Stimulated activated naive B cell treated with anti-CD40 and anti-IgM and Interleukin-4, amounts not matched to agents 10 μg/mL and 1 μg/mL and 100 μg/mL, for 72 hours (primary cell): ENCODE measurements at regions not wholly inside any gene's neighbourhood (a gene's known extent, or its start where the extent isn't known, plus 50 kb on each side); places are given as distances from the start of the nearest gene placed in this dataset.
"Not testable (repeated sequence)": the region's sequence is repeated elsewhere in the genome, so short reads cannot be mapped to it uniquely, and the experiment has no call there.

Source experiments
- ATAC-seq, 2 donors: fragments of 150-1000 bp; cut with Tn5 transposase; replicated peaks; 2 replicates each; pipeline ENCODE4 v1.10.0; 2021; ENCODE audit warnings: moderate library complexity in 1 of 2
- DNase-seq: peaks from one replicate; pipeline ENCODE4 v3.0.0; 2021
- H3K27ac Mint-ChIP-seq: one replicate; pipeline ENCODE4 v1.8.0; 2022; ENCODE audit warnings: mild to moderate bottlenecking, mixed read lengths
- H3K27me3 Mint-ChIP-seq, 2 donors: one replicate each; pipeline ENCODE4 v1.8.0; 2022; ENCODE audit warnings: mixed read lengths in 2 of 2
- H3K36me3 Mint-ChIP-seq, 2 donors: one replicate each; pipeline ENCODE4 v1.8.0; 2022; ENCODE audit warnings: mixed read lengths in 2 of 2, mild to moderate bottlenecking in 1 of 2
- H3K4me1 Mint-ChIP-seq, 2 donors: one replicate each; pipeline ENCODE4 v1.8.0; 2022; ENCODE audit warnings: mixed read lengths in 2 of 2, mild to moderate bottlenecking in 1 of 2
- H3K4me3 Mint-ChIP-seq, 2 donors: one replicate each; pipeline ENCODE4 v1.8.0; 2022; ENCODE audit warnings: mild to moderate bottlenecking in 2 of 2, mixed read lengths in 2 of 2, moderate library complexity in 1 of 2
- H3K9me3 Mint-ChIP-seq, 2 donors: one replicate each; pipeline ENCODE4 v1.8.0; 2022; ENCODE audit warnings: mixed read lengths in 2 of 2, mild to moderate bottlenecking in 1 of 2

DNA sequence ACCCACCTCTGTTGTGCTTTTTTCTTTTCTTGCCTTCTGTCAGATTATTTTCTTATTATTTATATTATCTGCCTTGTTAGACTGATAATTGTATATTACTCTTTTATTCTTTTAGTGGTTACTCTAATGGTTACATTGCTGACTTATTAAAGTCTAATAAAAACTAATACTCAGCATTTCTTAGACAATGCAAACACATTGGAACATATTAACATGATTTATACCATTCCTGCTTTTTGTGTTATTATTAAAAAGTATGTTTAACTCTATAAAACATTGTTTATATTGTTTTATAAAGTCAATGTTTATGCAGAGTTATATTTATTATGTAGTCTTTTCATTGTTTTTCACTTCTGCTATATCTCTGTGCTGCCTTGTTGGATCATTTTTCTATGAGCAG, 68.0 kb upstream of the CACNA2D1 start:
- no peak overlapping the region for H3K4me3 Mint-ChIP-seq

DNA sequence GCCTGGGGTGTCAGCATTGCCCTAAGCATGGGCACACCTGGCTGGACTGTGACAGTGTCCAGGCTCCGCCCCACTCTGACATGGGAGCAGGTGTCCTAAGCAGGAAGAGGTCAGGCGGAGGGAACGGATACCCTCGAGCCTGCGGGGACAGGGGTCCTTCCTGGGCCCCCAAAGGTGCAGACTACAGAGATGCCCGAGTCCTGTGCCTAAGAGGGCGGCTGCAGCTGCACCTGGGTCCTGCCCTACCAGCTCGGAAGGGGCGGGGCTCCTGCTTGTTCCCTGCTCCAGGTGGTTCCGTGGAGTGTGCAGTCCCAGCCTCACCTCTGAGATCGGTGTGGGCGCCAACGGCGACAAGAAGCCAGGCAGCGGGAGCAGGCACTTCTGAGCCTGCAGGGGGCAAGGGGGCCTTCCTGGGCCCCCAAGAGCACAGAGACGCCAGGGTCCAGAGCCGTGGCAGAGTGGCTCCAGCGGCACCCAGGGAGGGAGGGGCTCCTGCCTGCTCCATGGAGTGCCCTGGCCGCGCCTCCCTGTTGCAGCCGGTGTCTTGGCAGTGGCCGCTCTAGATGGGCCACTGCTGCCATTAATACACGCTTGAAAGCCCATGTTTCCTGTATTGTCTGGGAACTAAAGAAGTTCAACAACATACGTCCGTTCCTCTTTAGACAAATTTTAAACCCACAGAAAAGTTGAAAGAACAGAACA, 64.5 kb upstream of the CACNA2D1 start:
- Mint-ChIP-seq H3K9me3 (peaks cover 5 to 6% of the 10 kb centered on the region in 2 donors), H3K4me1 (peaks cover 0 to 2% of the 10 kb centered on the region in 2 donors), H3K27me3 (no peaks in the 10 kb centered on the region), H3K27ac (no peak overlapping the region), H3K4me3 (peak overlapping the region in 1 of 2 donors; percentile 39), H3K36me3 (no peaks in the 10 kb centered on the region)
- no peak for DNase-seq
- ATAC-seq: no peak

More for the DNA sequence above, 68.0 kb upstream of the CACNA2D1 start:
- ATAC-seq (no peak), DNase-seq (no peak)
- Mint-ChIP-seq H3K27me3 (no peaks in the 10 kb centered on the region), H3K27ac (no peak overlapping the region), H3K4me1 (no peaks in the 10 kb centered on the region), H3K36me3 (no peaks in the 10 kb centered on the region), H3K9me3 (peaks cover 0 to 2% of the 10 kb centered on the region in 2 donors)

DNA sequence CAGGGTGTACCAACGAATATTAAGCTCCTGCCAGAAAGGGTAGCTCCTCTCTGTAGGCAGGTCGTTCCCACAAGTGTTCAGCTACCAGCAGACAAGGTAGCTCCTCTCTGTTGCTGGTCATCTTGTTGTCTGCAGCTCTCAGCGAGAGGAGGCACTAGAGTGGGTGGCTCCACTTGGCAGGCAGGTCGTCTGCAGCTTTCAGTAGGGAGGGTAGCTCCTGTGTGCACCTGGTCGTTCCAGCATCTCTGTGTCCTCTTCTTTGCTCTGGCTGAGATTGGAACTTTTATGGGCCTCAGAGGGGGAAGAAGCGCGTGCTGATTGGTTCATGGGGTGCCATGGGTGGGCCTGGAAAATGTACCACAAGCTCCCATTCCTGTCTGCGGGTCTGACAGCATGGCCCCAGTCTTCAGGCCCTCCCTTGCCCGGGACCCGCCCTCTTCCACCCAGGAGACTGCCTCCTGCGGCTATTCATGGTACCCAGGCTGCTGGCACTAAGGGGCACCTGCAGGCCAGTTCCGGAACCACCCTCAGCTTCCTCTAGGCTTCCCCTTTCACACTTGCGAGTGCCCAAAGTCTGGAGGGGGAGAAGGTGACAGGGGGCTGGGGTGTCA, 63.9 kb upstream of the CACNA2D1 start:
- DNase-seq (no peak), ATAC-seq (no peak)
- no peaks in the 10 kb centered on the region for H3K27me3 Mint-ChIP-seq
- H3K9me3 Mint-ChIP-seq: peaks cover 5 to 6% of the 10 kb centered on the region in 2 donors
- H3K4me1 Mint-ChIP-seq: peaks cover 0 to 2% of the 10 kb centered on the region in 2 donors
- no peak overlapping the region for H3K27ac Mint-ChIP-seq
- no peaks in the 10 kb centered on the region for H3K36me3 Mint-ChIP-seq
- H3K4me3 Mint-ChIP-seq: no peak overlapping the region

DNA sequence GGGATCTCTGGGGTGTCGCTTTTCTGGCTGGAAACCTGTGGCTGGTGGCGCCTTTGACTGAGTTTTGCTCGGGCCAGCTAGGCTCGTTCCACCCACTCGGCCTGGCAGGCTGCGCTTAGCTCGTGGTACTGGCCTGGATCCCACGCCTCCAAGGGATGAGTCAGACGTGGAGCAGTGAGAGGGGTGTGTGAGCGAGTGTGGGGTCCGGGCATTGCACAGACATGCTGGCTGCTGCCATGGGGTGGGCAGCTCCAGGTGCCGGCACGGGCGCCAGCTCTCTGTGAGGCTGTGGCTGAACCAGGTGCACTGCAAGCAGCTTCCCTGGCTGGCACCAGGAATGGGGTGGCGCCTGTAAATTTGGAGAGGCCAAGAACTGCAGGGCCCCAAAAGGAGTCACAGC, 63.1 kb upstream of the CACNA2D1 start:
- no peaks in the 10 kb centered on the region for H3K27me3 Mint-ChIP-seq
- peaks cover 8 to 10% of the 10 kb centered on the region in 2 donors for H3K9me3 Mint-ChIP-seq
- peaks cover 0 to 2% of the 10 kb centered on the region in 2 donors for H3K4me1 Mint-ChIP-seq
- no peak overlapping the region for H3K4me3 Mint-ChIP-seq
- no peaks in the 10 kb centered on the region for H3K36me3 Mint-ChIP-seq
- no peak for ATAC-seq
- no peak overlapping the region for H3K27ac Mint-ChIP-seq
- no peak for DNase-seq

DNA sequence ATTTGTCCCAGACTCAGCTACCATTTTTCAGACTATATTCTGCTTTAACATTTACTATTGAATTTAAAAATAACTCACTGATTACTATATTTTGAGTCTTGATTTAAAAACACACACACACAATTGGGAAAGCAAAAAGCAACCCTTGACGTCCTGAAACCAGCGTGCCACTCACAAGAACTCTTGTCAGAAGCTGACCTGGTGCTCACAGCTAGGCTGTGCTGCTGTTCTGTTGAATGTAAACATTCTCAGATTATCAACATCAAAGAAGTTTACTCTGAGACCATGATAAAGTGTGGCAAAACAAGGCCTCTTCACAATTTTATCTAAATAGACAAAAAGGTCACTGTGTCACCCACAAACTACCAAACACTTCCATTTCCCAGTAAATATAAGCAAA, 62.6 kb upstream of the CACNA2D1 start:
- Mint-ChIP-seq H3K9me3 (peaks cover 10% of the 10 kb centered on the region in 2 donors), H3K4me3 (no peak overlapping the region), H3K4me1 (peaks cover 0 to 2% of the 10 kb centered on the region in 2 donors), H3K36me3 (no peaks in the 10 kb centered on the region), H3K27me3 (no peaks in the 10 kb centered on the region), H3K27ac (no peak overlapping the region)
- DNase-seq: no peak
- no peak for ATAC-seq

DNA sequence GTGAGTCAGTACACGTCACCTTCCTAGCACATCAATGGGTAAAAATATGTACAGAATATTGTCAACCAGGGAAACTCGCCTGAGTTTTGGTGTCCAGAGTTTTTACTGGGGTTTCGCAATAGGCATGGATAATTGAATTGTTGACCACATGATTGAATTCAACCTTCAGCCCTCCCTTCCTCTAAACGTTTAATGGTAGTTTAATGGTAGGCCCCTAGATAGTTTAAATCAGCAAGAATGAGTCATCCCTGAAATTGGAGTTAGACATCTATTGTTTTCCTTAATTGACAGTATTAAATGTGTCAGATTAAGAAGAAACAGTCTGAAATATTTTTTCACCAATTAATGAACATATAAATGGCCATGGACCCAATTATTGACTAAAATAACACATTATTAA, 57.8 kb upstream of the CACNA2D1 start:
- Mint-ChIP-seq H3K27me3 (no peaks in the 10 kb centered on the region), H3K9me3 (peaks cover 6 to 15% of the 10 kb centered on the region in 2 donors), H3K36me3 (no peaks in the 10 kb centered on the region), H3K4me3 (no peak overlapping the region), H3K27ac (no peak overlapping the region), H3K4me1 (peaks cover 0 to 2% of the 10 kb centered on the region in 2 donors)
- DNase-seq: no peak
- ATAC-seq: no peak

DNA sequence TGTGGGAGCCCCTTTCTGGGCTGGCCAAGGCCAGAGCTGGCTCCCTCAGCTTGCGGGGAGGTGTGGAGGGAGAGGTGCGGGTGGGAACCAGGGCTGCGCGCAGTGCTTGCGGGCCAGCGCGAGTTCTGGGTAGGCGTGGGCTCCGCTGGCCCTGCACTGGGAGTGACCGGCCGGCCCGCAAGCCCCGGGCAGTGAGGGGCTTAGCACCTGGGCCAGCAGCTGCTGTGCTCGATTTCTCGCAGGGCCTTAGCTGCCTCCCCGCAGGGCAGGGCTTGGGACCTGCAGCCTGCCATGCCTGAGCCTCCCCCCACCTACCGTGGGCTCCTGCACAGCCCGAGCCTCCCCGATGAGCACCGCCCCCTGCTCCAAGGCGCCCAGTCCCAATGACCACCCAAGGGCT, 56.0 kb upstream of the CACNA2D1 start:
- not testable (repeated sequence) for H3K27ac Mint-ChIP-seq, DNase-seq, ATAC-seq, H3K4me1 Mint-ChIP-seq, H3K36me3 Mint-ChIP-seq, H3K4me3 Mint-ChIP-seq, H3K27me3 Mint-ChIP-seq
- H3K9me3 Mint-ChIP-seq: peaks cover 6 to 15% of the 10 kb centered on the region in 2 donors

DNA sequence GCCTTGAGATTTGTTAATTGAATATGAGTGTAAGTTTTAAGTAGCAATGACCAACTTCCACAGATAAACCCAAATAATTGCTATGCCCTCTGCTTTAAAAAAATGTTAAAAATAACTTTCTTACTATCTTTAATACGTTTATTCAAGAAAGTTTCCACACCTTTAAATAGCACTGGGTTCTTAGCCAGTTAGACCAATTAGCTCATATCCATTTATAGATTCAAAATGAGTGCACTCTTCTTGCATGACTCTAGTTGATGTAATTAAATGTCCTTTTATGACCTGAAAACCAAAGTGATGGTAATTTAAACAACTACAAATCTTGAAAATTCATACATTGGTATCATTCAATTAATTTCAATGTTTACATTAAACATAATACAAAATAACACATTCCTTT, 50.8 kb upstream of the CACNA2D1 start:
- H3K36me3 Mint-ChIP-seq: no peaks in the 10 kb centered on the region
- H3K27ac Mint-ChIP-seq: no peak overlapping the region
- ATAC-seq (no peak), DNase-seq (no peak)
- no peak overlapping the region for H3K4me3 Mint-ChIP-seq
- H3K27me3 Mint-ChIP-seq: no peaks in the 10 kb centered on the region
- H3K9me3 Mint-ChIP-seq: peaks cover 0 to 5% of the 10 kb centered on the region in 2 donors
- H3K4me1 Mint-ChIP-seq: no peaks in the 10 kb centered on the region
